Activated CD8-positive, alpha-beta T cell treated with anti-CD3 and anti-CD28 coated beads for 36 hours (primary cell): ENCODE measurements at regions not wholly inside any gene's neighbourhood (a gene's known extent, or its start where the extent isn't known, plus 50 kb on each side); places are given as distances from the start of the nearest gene placed in this dataset.

Experiments used
- ATAC-seq: fragments of 200-7000 bp; cut with Tn5 transposase; one replicate; pipeline ENCODE4 v1.10.0; 2021; ENCODE audit warnings: mild to moderate bottlenecking, moderate library complexity
- CTCF ChIA-PET: fragments of 350-600 bp; sonication (Branson Sonifier 250); formaldehyde crosslinking; loops from one replicate; lab custom pipeline; 2021; ENCODE audit warnings: antibody characterized with exemption; lab: Charles Lee
- POLR2A ChIA-PET: fragments of 350-600 bp; sonication (Branson Sonifier 250); formaldehyde crosslinking; loops from one replicate; lab custom pipeline; 2021; ENCODE audit warnings: antibody characterized with exemption; lab: Charles Lee
- DNase-seq: peaks from one replicate; pipeline ENCODE4 v3.0.0-alpha.2; 2020
- H3K27ac Mint-ChIP-seq: one replicate; pipeline ENCODE4 v1.8.0; 2021; ENCODE audit warnings: mild to moderate bottlenecking, mixed read lengths
- H3K27me3 Mint-ChIP-seq: one replicate; pipeline ENCODE4 v1.8.0; 2021; ENCODE audit warnings: mixed read lengths
- H3K36me3 Mint-ChIP-seq: one replicate; pipeline ENCODE4 v1.8.0; 2021; ENCODE audit warnings: low read depth, mixed read lengths
- H3K4me1 Mint-ChIP-seq: one replicate; pipeline ENCODE4 v1.8.0; 2021; ENCODE audit warnings: low read depth, mixed read lengths
- H3K4me3 Mint-ChIP-seq: one replicate; pipeline ENCODE4 v1.8.0; 2021; ENCODE audit warnings: mild to moderate bottlenecking, moderate library complexity, mixed read lengths
- H3K9me3 Mint-ChIP-seq: one replicate; pipeline ENCODE4 v1.8.0; 2021; ENCODE audit warnings: mixed read lengths
- CTCF ChIP-seq: fragments of 200-600 bp; IDR thresholded peaks from one replicate; pipeline ENCODE4 v1.8.0; 2022; ENCODE audit warnings: antibody characterized with exemption, mild to moderate bottlenecking
- intact Hi-C: fragments of 100-400 bp; cut with micrococcal nuclease; formaldehyde crosslinking; loops from one replicate; pipeline ENCODE4 v1.10.0; 2022

- no peaks in the 10 kb centered on the region for H3K27me3 Mint-ChIP-seq
- peaks cover 1% of the 10 kb centered on the region for H3K9me3 Mint-ChIP-seq
- TF ChIP-seq CTCF, result no peak
- no peak for DNase-seq
- no peaks in the 10 kb centered on the region for H3K4me1 Mint-ChIP-seq
- ATAC-seq, result no peak
- no peak overlapping the region for H3K27ac Mint-ChIP-seq
- intact Hi-C loops, result no loop called here
- H3K4me3 Mint-ChIP-seq, result no peak overlapping the region
- CTCF ChIA-PET, result no interaction called here
- no peaks in the 10 kb centered on the region for H3K36me3 Mint-ChIP-seq
- POLR2A ChIA-PET, result no interaction called here
Measured at GRCh38 chr17:13428611-13429042, 173.1 kb downstream of the HS3ST3A1 start.

GRCh38 chr17:13426991-13427390 is 174.7 kb downstream of the HS3ST3A1 start:
- H3K4me1 Mint-ChIP-seq, result no peaks in the 10 kb centered on the region
- no peak overlapping the region for H3K4me3 Mint-ChIP-seq
- H3K27me3 Mint-ChIP-seq, result peaks cover 3% of the 10 kb centered on the region
- ChIA-PET CTCF (no interaction called here), POLR2A (no interaction called here)
- no peaks in the 10 kb centered on the region for H3K9me3 Mint-ChIP-seq
- no peak for TF ChIP-seq CTCF
- H3K27ac Mint-ChIP-seq, result no peak overlapping the region
- ATAC-seq (no peak), DNase-seq (no peak)
- intact Hi-C loops, result no loop called here
- no peaks in the 10 kb centered on the region for H3K36me3 Mint-ChIP-seq

- H3K4me1 Mint-ChIP-seq, result no peaks in the 10 kb centered on the region
- ChIA-PET POLR2A (no interaction called here), CTCF (no interaction called here)
- no peaks in the 10 kb centered on the region for H3K9me3 Mint-ChIP-seq
- H3K27me3 Mint-ChIP-seq, result peaks cover 8% of the 10 kb centered on the region
- H3K27ac Mint-ChIP-seq, result no peak overlapping the region
- ATAC-seq (no peak), DNase-seq (no peak)
- TF ChIP-seq CTCF, result no peak
- H3K36me3 Mint-ChIP-seq, result no peaks in the 10 kb centered on the region
- intact Hi-C loops, result no loop called here
- H3K4me3 Mint-ChIP-seq, result no peak overlapping the region
Measured at GRCh38 chr17:13425390-13425789, 176.3 kb downstream of the HS3ST3A1 start.

- Mint-ChIP-seq H3K4me3 (no peak overlapping the region), H3K9me3 (no peaks in the 10 kb centered on the region), H3K27ac (no peak overlapping the region), H3K27me3 (peaks cover 10% of the 10 kb centered on the region), H3K4me1 (no peaks in the 10 kb centered on the region), H3K36me3 (no peaks in the 10 kb centered on the region)
- no peak for TF ChIP-seq CTCF
- DNase-seq, result no peak
- no peak for ATAC-seq
- ChIA-PET POLR2A (no interaction called here), CTCF (no interaction called here)
- intact Hi-C loops, result no loop called here
Measured at GRCh38 chr17:13421581-13422130, 180.1 kb downstream of the HS3ST3A1 start.

GRCh38 chr17:13420878-13421277 is 180.9 kb downstream of the HS3ST3A1 start:
- POLR2A ChIA-PET, result no interaction called here
- ATAC-seq, result no peak
- DNase-seq, result no peak
- CTCF ChIA-PET, result no interaction called here
- no peaks in the 10 kb centered on the region for H3K9me3 Mint-ChIP-seq
- H3K4me1 Mint-ChIP-seq, result no peaks in the 10 kb centered on the region
- intact Hi-C loops, result no loop called here
- H3K4me3 Mint-ChIP-seq, result no peak overlapping the region
- H3K36me3 Mint-ChIP-seq, result no peaks in the 10 kb centered on the region
- H3K27me3 Mint-ChIP-seq, result peaks cover 10% of the 10 kb centered on the region
- no peak overlapping the region for H3K27ac Mint-ChIP-seq
- TF ChIP-seq CTCF, result no peak
